ENCODE measurements at regions not wholly inside any gene's neighbourhood (a gene's known extent, or its start where the extent isn't known, plus 50 kb on each side); places are given as distances from the start of the nearest gene placed in this dataset.
A peak's percentile ranks its signal among the peaks of the same experiment; 100 is the strongest.

GRCh38 chr9:16193066-16193465 is 640.2 kb downstream of the CCDC171 start:
- H3K4me3 ChIP-seq (IDR thresholded peaks at IDR 0.05; ENCODE audit: insufficient read depth, low read depth, low read length), result no peak overlapping the region
- no peaks in the 10 kb centered on the region for H4K20me1 ChIP-seq (ENCODE audit: insufficient read depth)
- no peak overlapping the region for H3K4me2 ChIP-seq
- no peaks in the 10 kb centered on the region for H3K36me3 ChIP-seq (ENCODE audit: insufficient read depth)
- H2AFZ ChIP-seq (ENCODE audit: low read depth), result 0 out of 2 replicates have a peak overlapping the region, but pooled peaks have one; percentile 98
- no peak overlapping the region for H3K27ac ChIP-seq
- H3K9ac ChIP-seq, result no peak overlapping the region
- no peak for TF ChIP-seq CTCF (conservative IDR thresholded peaks at IDR 0.05; ENCODE audit: low read depth, low read length)
- no peaks in the 10 kb centered on the region for H3K79me2 ChIP-seq (ENCODE audit: insufficient read depth, low read depth)
- peaks cover 15% of the 10 kb centered on the region for H3K4me1 ChIP-seq (ENCODE audit: low read depth, poor library complexity, severe bottlenecking)
- no peaks in the 10 kb centered on the region for H3K27me3 ChIP-seq (ENCODE audit: insufficient read depth, low read depth)

GRCh38 chr9:16196206-16196605 is 643.4 kb downstream of the CCDC171 start:
- no peak for TF ChIP-seq CTCF (conservative IDR thresholded peaks at IDR 0.05; ENCODE audit: low read depth, low read length)
- Histone ChIP-seq H3K9ac (no peak overlapping the region), H3K36me3 (ENCODE audit: insufficient read depth) (no peaks in the 10 kb centered on the region), H3K79me2 (ENCODE audit: insufficient read depth, low read depth) (no peaks in the 10 kb centered on the region), H3K4me1 (ENCODE audit: low read depth, poor library complexity, severe bottlenecking) (peaks cover 15% of the 10 kb centered on the region), H3K27me3 (ENCODE audit: insufficient read depth, low read depth) (no peaks in the 10 kb centered on the region), H3K4me3 (IDR thresholded peaks at IDR 0.05; ENCODE audit: insufficient read depth, low read depth, low read length) (no peak overlapping the region), H3K27ac (no peak overlapping the region), H2AFZ (ENCODE audit: low read depth) (no peak overlapping the region), H4K20me1 (ENCODE audit: insufficient read depth) (no peaks in the 10 kb centered on the region), H3K4me2 (no peak overlapping the region)

- H3K27ac ChIP-seq, result no peak overlapping the region
- TF ChIP-seq CTCF (conservative IDR thresholded peaks at IDR 0.05; ENCODE audit: low read depth, low read length), result no peak
- H3K9ac ChIP-seq, result no peak overlapping the region
- H4K20me1 ChIP-seq (ENCODE audit: insufficient read depth), result no peaks in the 10 kb centered on the region
- H3K4me2 ChIP-seq, result no peak overlapping the region
- H3K79me2 ChIP-seq (ENCODE audit: insufficient read depth, low read depth), result no peaks in the 10 kb centered on the region
- H3K36me3 ChIP-seq (ENCODE audit: insufficient read depth), result no peaks in the 10 kb centered on the region
- no peaks in the 10 kb centered on the region for H3K27me3 ChIP-seq (ENCODE audit: insufficient read depth, low read depth)
- H3K4me3 ChIP-seq (IDR thresholded peaks at IDR 0.05; ENCODE audit: insufficient read depth, low read depth, low read length), result no peak overlapping the region
- H3K4me1 ChIP-seq (ENCODE audit: low read depth, poor library complexity, severe bottlenecking), result peaks cover 5% of the 10 kb centered on the region
- no peak overlapping the region for H2AFZ ChIP-seq (ENCODE audit: low read depth)
Observed at GRCh38 chr9:16197578-16198370, 644.9 kb downstream of the CCDC171 start.

- TF ChIP-seq CTCF (conservative IDR thresholded peaks at IDR 0.05; ENCODE audit: low read depth, low read length), result no peak
- Histone ChIP-seq H3K79me2 (ENCODE audit: insufficient read depth, low read depth) (no peaks in the 10 kb centered on the region), H3K36me3 (ENCODE audit: insufficient read depth) (no peaks in the 10 kb centered on the region), H3K27me3 (ENCODE audit: insufficient read depth, low read depth) (no peaks in the 10 kb centered on the region), H3K9ac (no peak overlapping the region), H3K4me3 (IDR thresholded peaks at IDR 0.05; ENCODE audit: insufficient read depth, low read depth, low read length) (no peak overlapping the region), H2AFZ (ENCODE audit: low read depth) (no peak overlapping the region), H3K27ac (no peak overlapping the region), H3K4me1 (ENCODE audit: low read depth, poor library complexity, severe bottlenecking) (no peaks in the 10 kb centered on the region), H4K20me1 (ENCODE audit: insufficient read depth) (no peaks in the 10 kb centered on the region), H3K4me2 (no peak overlapping the region)
Observed at GRCh38 chr9:16198996-16199395, 646.2 kb downstream of the CCDC171 start.

All from KMS-11 (cell line).